T follicular helper cell (primary cell): ENCODE measurements at regions not wholly inside any gene's neighbourhood (a gene's known extent, or its start where the extent isn't known, plus 50 kb on each side); places are given as distances from the start of the nearest gene placed in this dataset.
"Not testable (repeated sequence)": the region's sequence is repeated elsewhere in the genome, so short reads cannot be mapped to it uniquely, and the experiment has no call there.

Experiments used
- DNase-seq: peaks from one replicate; pipeline ENCODE4 v3.0.0-alpha.2; 2020; ENCODE audit warnings: low read depth

DNA sequence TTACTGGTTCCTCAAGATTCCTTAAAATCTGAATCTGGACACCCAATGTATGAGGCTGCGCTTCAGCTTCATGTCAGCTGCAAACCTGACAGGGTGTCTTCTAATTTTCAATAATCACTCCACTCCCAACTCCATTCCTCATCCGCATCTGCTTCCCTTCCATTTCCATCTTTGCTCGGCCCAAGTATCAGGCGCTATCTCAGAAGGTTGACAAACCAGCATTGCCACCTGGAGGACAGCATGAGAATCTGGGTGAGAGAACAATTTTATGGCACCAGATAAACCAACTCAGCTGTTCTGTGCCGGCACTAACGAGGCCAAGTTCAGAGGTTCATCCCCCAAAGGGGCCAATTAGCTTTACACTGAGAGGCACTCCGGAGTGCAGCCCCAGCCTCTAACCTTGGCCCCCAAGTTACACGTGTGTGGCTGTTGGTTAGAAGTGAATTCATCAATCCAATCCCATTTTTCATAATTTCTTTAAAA is 79.1 kb upstream of the LMO2 start:
- DNase-seq = no peak

DNA sequence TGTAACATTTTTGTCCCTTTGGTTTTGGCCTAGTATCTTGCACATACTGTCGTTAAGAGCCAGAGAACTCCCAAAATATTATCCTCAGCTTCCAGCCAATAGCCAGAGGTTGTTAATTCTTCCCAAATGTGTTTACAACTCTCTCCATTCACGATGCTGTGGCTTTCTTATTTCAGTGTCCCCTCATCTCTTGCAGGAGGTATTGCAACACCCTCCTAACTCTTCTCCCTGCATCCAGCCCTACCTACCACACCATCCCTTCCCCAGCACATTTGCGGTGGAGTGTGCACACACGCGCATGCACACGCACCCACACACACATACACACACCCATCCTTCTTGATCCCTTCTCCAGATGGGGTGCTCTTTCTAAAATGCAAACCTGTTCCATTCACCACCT is 75.6 kb upstream of the LMO2 start:
- no peak for DNase-seq

DNA sequence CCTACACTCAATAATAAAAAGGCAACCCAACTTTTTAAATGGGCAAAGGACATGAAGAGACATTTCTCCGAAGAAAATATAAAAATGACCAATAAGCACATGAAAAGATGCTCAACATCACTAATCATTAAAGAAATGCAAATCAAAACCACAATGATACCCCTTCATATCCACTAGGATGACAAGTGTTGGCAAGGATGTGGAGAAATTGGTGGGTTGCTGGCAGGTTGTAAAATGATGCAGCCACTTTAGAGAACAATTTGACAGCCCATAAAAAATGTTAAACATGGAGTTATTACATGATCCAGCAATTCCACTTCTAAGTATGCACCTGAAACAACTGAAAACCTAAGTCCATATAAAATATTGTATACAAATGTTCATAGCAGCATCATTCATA is 73.2 kb upstream of the LMO2 start:
- no peak for DNase-seq

DNA sequence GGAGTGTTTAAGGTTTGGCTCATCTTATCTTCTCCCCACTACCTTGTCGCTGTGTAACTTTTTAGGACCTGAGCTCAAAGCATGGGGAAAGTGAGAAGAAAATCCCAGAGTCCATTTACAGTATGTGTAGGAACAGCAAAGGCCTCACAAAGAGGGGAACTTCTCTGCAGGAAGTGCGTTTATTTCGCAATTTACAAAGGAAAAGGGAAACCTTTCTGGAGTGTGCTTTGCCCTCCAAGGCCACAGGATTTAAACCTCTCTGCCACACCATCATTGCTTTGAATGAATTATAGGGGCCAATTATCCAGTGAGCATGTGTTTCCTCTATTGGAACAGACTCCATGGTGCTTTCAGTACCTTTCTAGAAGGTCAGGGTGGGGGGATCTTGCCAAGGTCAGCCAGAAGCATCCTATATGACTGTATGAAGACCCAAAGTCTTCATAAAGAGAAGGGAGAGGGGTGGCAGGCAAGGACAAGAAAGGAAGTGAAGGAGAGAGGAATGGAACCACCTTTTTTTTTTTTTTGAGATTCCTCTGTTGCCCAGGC is 68.1 kb upstream of the LMO2 start:
- DNase-seq = no peak

DNA sequence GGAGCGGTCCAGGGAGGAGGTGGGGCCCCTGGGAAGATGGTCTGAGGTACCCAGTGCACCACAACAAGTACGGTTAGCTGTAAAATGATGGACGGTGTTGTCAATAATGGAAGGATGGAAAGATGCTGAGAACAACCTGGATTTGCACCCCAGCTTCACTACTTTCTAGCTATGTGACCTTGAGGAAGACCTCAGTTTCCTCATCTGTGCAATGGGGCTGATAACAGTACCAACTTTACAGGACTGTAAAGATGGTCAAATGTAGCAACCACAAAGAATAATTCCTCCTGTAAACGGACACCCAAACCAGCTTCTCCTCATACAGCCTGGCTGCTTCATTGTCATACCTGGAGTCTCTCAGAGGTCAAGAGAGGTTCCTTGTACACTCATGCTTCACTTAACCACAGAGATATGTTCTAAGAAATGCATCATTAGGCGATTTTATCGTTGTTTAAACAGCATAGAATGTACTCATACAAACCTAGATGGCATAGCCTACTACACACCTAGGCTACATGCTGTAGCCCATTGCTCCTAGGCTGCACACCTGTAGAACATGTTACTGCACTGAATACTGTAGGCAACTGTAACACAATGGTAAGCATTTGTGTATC is 65.5 kb upstream of the LMO2 start:
- DNase-seq = no peak

DNA sequence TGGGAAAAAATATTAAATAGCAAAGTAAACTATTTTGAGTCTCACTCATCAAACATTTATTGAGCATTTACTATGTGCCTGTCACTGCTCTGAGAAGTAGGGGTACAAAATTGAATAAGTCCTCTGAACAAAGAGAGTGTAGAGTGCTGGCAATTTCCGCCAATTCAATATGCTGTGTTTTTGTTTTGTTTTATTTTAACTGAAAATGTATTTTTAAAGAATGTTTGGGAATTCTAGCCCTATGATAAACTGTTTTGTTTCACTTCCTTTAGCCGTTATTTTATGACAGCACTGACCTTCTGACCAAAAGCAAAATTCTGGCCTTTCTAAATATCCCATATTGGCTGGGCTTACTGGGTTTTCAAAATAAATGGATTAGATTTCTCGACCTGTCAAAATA is 64.7 kb upstream of the LMO2 start:
- DNase-seq = no peak

DNA sequence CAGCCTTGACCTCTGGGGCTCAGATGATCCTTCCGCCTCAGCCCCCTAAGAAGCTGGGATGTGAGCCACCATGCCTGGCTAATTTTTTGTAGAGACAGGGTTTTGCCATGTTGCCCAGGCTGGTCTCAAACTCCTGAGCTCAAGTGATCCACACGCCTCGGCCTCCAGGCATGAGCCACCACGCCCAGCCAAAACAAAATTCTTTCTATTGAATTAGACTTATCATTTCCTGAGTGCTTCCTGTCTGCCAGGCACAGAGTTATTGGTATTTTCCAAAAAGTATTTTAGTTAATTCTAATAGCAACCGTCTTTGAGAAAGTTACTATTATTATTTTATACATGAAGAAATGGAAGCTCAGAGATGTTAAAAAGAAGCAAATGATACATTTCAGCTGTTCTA is 61.4 kb upstream of the LMO2 start:
- DNase-seq = no peak

DNA sequence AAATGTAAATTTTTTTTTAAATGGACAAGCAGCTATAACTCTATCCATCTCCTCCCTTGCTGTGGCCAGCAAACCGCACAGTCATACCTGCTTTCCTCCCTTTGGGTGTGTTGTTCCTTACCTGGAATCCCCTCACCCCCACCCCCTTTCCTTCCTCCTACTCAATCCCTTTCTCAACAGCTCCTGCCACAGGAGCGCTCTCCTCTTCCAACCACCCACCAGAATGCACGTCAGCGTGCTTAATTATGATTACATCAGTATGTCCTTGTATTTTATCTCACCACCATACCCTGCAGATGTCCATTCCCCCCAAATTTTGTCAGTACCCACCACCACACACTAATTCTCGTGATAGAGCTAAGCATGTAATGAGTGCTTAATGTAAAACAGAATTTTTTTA is 60.9 kb upstream of the LMO2 start:
- DNase-seq = no peak

DNA sequence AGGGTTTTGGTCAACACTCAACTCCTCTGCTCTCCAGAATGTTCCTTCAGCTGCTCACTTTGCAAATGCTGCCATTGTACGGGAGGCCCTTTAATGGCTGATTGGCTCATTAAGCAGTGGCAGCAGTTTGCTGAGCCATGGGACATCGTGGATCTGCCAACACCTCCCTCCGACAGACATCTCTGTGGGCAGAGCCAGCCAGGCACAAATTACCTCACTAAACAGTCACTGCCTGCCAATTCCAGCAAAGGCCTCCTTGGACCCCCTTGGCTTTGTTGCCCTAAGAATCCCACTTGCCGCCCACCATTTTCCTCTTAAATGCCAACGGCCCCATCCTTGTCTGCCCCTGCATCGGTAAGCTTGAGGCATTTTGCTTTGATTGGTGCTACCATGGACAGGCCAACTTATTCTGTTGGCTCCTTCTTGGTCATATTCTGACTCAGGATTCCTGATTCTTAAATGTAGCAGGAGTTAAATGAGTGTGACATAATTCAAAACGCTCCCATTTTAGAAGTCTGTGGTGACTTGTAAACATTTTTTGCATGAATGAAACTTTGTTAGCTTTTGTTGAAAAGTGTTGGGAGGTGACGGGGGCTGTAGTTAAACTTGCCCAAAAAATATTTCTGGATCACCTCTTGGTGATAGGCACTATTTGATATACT is 57.5 kb upstream of the LMO2 start:
- no peak for DNase-seq

DNA sequence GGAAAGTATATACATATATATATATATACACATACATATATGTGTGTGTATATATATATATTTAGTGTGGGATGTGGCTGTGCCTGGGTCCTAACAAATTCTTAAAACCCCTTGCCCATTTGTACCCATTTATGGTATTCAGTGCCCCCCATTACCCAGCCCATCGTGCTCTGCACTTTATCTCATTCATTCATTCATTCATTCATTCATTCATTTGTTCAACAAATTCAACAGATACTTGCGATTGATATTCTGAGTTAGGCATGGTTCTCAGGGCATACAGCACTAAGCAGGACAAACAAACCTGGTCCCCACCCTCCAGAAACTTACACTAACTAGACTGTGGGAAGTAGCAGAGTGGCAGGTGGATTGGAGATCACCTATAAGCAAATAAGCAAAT is 56.6 kb upstream of the LMO2 start:
- no peak for DNase-seq

DNA sequence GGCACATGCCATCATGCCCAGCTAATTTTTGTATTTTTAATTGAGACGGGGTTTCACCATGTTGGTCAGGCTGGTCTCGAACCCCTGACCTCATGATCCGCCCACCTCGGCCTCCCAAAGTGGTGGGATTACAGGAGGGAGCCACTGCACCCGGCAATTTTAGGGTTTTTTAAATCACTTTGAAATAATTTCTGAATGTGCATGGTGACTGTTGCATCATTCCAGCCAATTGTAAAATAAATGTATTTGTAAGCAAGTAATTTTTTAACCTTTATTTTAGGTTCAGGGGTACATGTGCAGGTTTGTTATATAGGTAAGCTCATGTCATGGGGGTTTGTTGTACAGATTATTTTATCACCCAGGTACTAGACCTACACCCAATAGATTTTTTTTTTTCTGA is 56.0 kb upstream of the LMO2 start:
- DNase-seq = not testable (repeated sequence)

DNA sequence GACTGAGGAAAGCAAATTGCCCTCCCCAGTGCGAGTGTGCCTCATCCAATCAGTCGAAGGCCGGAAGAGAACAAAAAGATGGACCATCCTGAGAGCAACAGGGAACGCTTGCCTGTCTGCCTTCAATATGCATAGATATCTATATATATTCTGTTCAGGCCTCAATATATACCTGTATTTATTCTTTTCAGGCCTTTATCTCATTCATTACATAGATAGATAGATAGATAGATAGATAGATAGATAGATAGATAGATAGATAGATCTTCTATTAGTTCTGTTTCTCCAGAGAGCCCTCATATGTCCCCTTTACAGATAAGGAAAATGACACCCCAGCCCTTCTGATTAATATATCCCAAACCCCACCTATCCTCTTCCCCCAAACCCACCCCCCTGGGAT is 55.1 kb upstream of the LMO2 start:
- no peak for DNase-seq

DNA sequence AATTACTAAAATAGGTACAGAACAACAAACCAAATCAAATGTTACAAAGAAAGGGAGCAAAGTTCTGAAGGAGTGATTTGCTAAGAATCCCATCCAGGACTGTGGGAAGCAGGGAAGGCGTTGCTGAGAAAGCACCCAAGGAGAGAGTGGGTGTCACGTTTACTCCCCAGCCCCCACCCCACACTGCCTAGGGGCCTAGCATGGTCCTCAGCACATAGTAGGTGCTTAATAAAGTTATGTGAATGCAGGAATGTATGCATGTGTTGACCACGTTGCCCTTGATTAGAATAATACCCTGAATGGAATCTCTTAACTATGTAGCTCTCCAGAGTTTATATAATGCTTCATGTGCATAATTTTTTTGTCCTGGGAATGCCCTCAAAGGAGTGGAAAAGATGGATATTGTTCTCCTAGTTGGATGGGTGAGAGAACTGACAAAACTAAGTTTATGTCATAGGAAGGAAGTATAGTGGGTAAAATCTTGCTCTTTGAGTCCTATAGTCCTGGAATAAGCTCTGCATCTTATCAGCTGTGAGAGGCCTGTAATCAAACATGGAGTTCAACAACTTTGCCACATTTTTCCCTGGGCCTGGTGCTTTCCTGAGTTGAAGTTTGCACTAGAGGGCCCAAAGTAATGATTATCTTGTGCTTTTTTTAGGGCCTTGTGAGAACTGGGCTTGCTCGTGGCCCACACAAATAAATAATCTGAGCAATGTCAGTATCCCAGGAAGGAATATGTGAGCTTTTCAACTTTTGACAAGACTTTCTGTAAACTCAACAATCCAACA is 53.8 kb upstream of the LMO2 start:
- no peak for DNase-seq

DNA sequence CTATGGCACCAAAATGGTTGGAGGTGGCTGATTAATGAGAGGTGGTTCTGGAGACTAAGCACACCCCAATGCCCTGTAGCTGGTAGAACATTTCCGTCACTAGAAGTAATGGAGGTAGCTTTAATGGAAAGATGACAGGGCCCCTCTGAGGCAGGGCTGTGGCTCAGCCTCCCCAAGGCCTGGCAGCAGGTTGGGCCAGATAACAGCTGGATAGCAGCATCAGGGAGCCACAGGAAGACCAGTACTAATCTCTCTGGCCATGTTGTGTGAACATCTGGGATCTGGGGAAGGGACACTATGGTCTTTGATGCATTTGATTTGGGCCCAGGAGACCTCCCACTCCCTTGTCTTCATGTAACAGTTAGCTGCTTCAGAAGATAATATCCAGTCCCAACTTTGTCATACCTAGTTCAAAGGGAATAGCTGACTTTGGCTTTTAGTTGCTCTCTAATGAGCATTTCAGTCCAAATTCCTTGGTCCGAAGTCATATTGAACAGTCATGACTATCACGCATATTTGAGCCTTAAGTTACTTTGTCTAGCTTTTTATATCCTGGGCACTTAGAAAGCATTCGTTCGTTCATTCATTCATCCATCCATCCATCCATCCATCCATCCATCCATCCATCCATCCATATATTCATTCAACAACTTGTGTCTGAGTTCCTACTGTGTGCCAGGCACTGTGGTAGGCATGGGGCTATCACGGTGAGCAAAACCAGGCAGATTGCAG is 53.0 kb upstream of the LMO2 start:
- DNase-seq = no peak

DNA sequence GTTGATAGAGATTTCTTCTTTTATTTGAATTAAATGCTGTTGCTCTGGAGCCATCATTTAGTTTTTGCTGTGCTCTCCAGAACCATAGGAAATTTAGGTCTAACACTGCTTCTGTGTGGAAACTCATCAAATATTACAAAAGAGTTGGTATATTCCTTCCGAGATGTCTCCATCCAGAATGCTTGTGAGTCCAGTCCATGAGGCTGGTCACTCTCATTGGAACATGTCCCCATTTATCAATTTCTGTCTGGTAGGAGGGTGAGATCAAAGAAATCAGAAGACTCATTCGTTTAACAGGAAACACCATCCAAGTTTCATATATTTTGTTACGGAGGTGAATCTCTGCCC is 52.4 kb upstream of the LMO2 start:
- DNase-seq = no peak

DNA sequence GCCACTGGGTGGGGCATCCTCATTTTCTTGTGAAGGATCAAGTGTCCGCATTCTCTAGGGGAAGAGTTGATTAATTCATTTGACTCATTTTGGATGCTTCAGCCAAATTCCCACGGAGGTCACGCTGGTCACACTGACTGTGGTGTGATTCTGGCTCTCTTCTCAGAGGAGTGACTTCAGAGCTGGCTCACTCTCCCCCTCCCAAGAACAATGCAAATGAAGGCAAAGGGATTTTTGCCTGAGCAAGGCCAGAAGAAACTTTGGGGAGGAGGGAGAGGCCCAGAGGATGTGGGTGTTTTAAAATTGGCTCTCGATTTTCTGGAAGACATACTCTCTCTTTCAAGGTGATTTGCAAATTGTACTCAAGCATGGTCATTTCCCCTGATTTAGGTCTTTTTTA is 51.1 kb upstream of the LMO2 start:
- DNase-seq = no peak

DNA sequence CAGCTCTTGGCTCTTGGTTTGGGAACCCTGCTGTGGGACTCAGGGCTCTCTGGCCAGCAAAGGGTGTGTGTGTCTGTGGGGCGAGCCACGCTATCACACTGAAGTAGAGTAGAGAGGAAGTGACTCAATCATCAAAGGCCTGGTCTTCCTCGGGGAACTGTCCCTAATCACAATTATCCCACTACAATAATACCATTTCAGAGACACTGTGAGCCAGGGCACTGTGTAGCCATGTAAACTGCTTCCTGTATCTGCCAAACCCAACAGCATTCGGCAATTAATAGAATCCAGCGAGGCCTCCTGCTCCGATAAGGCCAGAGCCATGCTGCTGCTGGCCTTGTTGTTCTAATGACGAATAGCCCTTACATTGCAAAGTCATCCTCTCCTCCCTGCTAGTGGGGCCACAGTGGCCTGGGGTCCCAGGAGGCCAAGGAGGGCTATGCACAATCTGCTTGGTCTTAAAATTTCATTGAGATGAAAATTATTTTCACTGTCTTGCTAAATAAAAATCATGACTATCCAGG is 49.8 kb upstream of the LMO2 start:
- no peak for DNase-seq
